H1 (cell line): ENCODE measurements at regions not wholly inside any gene's neighbourhood (a gene's known extent, or its start where the extent isn't known, plus 50 kb on each side); places are given as distances from the start of the nearest gene placed in this dataset.

Experiments
- BCL11A ChIP-seq, 2 experiments: IDR thresholded peaks; one replicate each; pipeline ENCODE4 v1.6.1; 2011; ENCODE audit warnings: low read depth in 2 of 2, low read length in 2 of 2, mild to moderate bottlenecking in 2 of 2
- CBX5 ChIP-seq: fragments of 300-800, 300-1000 bp; sonication (generic); IDR thresholded peaks from 2 replicates; pipeline ENCODE4 v1.7.1; 2016; ENCODE audit warnings: antibody characterized with exemption, low read length, low read depth
- CEBPB ChIP-seq: IDR thresholded peaks from 2 replicates; pipeline ENCODE4 v1.6.1; 2012; ENCODE audit warnings: low read depth, low read length
- CTCF ChIP-seq, 3 experiments: IDR thresholded peaks; 1 replicate in 2 of 3; 2 replicates in 1 of 3; pipeline versions ENCODE4 v1.5.1 to v1.6.1; 2011; ENCODE audit warnings: low read length in 3 of 3, mild to moderate bottlenecking in 3 of 3, inconsistent platforms in 2 of 3, low read depth in 1 of 3, moderate library complexity in 1 of 3; ENCODE audit not compliant: insufficient read depth in 1 of 3; ENCODE audit errors: control extremely low read depth in 1 of 3
- KDM5A ChIP-seq: fragments of 200-600 bp; IDR thresholded peaks from 2 replicates; pipeline ENCODE4 v1.7.1; 2012; ENCODE audit warnings: mild to moderate bottlenecking, low read length, inconsistent platforms, mixed read lengths
- RAD21 ChIP-seq, 2 experiments: IDR thresholded peaks in 1 of 2; conservative IDR thresholded peaks in 1 of 2; 2 replicates each; pipeline ENCODE4 v1.6.1; 2011; ENCODE audit warnings: low read depth in 2 of 2, low read length in 2 of 2, improper control_type of control experiment in 1 of 2, inconsistent platforms in 1 of 2, mild to moderate bottlenecking in 1 of 2, moderate library complexity in 1 of 2
- SIX5 ChIP-seq: IDR thresholded peaks from 2 replicates; pipeline ENCODE4 v1.6.1; 2011; ENCODE audit warnings: mild to moderate bottlenecking, low read depth, low read length
- ZNF274 ChIP-seq: IDR thresholded peaks from 2 replicates; pipeline ENCODE4 v1.7.0; 2012; ENCODE audit warnings: low read length, borderline replicate concordance; ENCODE audit errors: extremely low read depth
- TF ChIP-seq, protein P1 (sequence below): IDR thresholded peaks from 2 replicates; pipeline ENCODE4 v1.6.1; 2012; ENCODE audit warnings: inconsistent platforms

GRCh38 chr20:23228912-23229311, 121.7 kb upstream of the NXT1 start:
- TF ChIP-seq, protein P1, sequence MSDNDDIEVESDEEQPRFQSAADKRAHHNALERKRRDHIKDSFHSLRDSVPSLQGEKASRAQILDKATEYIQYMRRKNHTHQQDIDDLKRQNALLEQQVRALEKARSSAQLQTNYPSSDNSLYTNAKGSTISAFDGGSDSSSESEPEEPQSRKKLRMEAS: no peak
- TF ChIP-seq CTCF (IDR thresholded peaks at IDR 0.05; ENCODE audit: control extremely low read depth in 1 of 3, insufficient read depth in 1 of 3, low read depth in 1 of 3, low read length in 3 of 3): no peak
- no peak for TF ChIP-seq ZNF274
- no peak for TF ChIP-seq CBX5
- no peak for TF ChIP-seq CEBPB
- TF ChIP-seq SIX5: no peak
- TF ChIP-seq KDM5A: no peak
- TF ChIP-seq RAD21 (IDR thresholded peaks at IDR 0.05 in 1 of 2, conservative IDR thresholded peaks at IDR 0.05 in 1 of 2; ENCODE audit: low read depth in 2 of 2, low read length in 2 of 2): no peak
- no peak for TF ChIP-seq BCL11A (IDR thresholded peaks at IDR 0.05; ENCODE audit: low read depth in 2 of 2, low read length in 2 of 2)
